Neural cell (in vitro differentiated cells): ENCODE measurements at regions not wholly inside any gene's neighbourhood (a gene's known extent, or its start where the extent isn't known, plus 50 kb on each side); places are given as distances from the start of the nearest gene placed in this dataset.

Experiments used
- H2AFZ ChIP-seq: fragments of 200-600, 300-800 bp; sonication (generic), shearing (Covaris generic); 2 replicates; pipeline ENCODE4 v1.6.0; 2014; ENCODE audit warnings: low read depth, mild to moderate bottlenecking, antibody characterized with exemption, low read length, moderate library complexity
- H3F3A ChIP-seq: fragments of 200-600 bp; shearing (Covaris generic); 2 replicates; pipeline ENCODE4 v1.6.1; 2016; ENCODE audit warnings: mild to moderate bottlenecking, moderate library complexity, mixed read lengths, antibody characterized with exemption, low read length; ENCODE audit not compliant: insufficient read depth, poor library complexity, severe bottlenecking
- H3K27ac ChIP-seq: fragments of 200-600, 300-800 bp; sonication (generic), shearing (Covaris generic); 2 replicates; pipeline ENCODE4 v1.5.1; 2014; ENCODE audit warnings: mild to moderate bottlenecking, low read length, moderate library complexity
- H3K27me3 ChIP-seq: fragments of 300-800, 200-600 bp; sonication (generic), shearing (Covaris generic); 2 replicates; pipeline ENCODE4 v1.6.0; 2014; ENCODE audit warnings: mild to moderate bottlenecking, low read depth, low read length, moderate library complexity; ENCODE audit not compliant: insufficient read depth
- H3K36me3 ChIP-seq: fragments of 300-800, 200-600 bp; sonication (generic), shearing (Covaris generic); 2 replicates; pipeline ENCODE4 v1.5.1; 2014; ENCODE audit warnings: mild to moderate bottlenecking, antibody characterized with exemption, low read length, moderate library complexity; ENCODE audit not compliant: insufficient read depth
- H3K4me2 ChIP-seq: fragments of 300-800, 200-600 bp; sonication (generic), shearing (Covaris generic); 2 replicates; pipeline ENCODE4 v1.6.0; 2014; ENCODE audit warnings: mild to moderate bottlenecking, low read length
- H3K4me3 ChIP-seq: fragments of 300-800, 200-600 bp; sonication (generic), shearing (Covaris generic); 2 replicates; pipeline ENCODE4 v1.5.1; 2014; ENCODE audit warnings: mild to moderate bottlenecking, low read length, moderate library complexity
- H3K79me2 ChIP-seq: fragments of 200-600 bp; shearing (Covaris generic); replicated peaks from 2 replicates; pipeline ENCODE4 v1.6.0; 2014; ENCODE audit warnings: mild to moderate bottlenecking, low read length, moderate library complexity; ENCODE audit not compliant: insufficient read depth
- H3K9ac ChIP-seq: fragments of 300-800, 200-600 bp; sonication (generic), shearing (Covaris generic); 2 replicates; pipeline ENCODE4 v1.6.1; 2016; ENCODE audit warnings: mild to moderate bottlenecking, low read length, mixed read lengths
- H3K9me2 ChIP-seq: fragments of 200-600 bp; shearing (Covaris generic); 2 replicates; pipeline ENCODE4 v1.6.1; 2016; ENCODE audit warnings: mild to moderate bottlenecking, low read length, mixed read lengths; ENCODE audit not compliant: insufficient read depth
- H3K9me3 ChIP-seq: fragments of 200-600, 300-800 bp; sonication (generic), shearing (Covaris generic); 2 replicates; pipeline ENCODE4 v1.6.1; 2016; ENCODE audit warnings: mild to moderate bottlenecking, mixed run types, low read length, moderate library complexity, mixed read lengths
- H4K20me1 ChIP-seq: fragments of 200-600 bp; shearing (Covaris generic); 2 replicates; pipeline ENCODE4 v1.6.1; 2016; ENCODE audit warnings: mild to moderate bottlenecking, mixed run types; ENCODE audit not compliant: insufficient read depth
- EP300 ChIP-seq: fragments of 450-650 bp; conservative IDR thresholded peaks from 2 replicates; pipeline ENCODE4 v1.6.1; 2014; ENCODE audit warnings: antibody characterized with exemption, mild to moderate bottlenecking, moderate library complexity; ENCODE audit not compliant: poor library complexity, severe bottlenecking
- EZH2 ChIP-seq: fragments of 200-600, 300-800 bp; shearing (Covaris generic), sonication (generic); IDR thresholded peaks from 2 replicates; pipeline ENCODE4 v1.6.1; 2014; ENCODE audit warnings: antibody characterized with exemption, low read length, borderline replicate concordance, mild to moderate bottlenecking; ENCODE audit not compliant: insufficient read depth, poor library complexity, severe bottlenecking
- POLR2AphosphoS5 ChIP-seq: IDR thresholded peaks from 2 replicates; pipeline ENCODE4 v1.6.1; 2012
- RAD21 ChIP-seq: fragments of 450-650 bp; conservative IDR thresholded peaks from 2 replicates; pipeline ENCODE4 v1.6.1; 2014; ENCODE audit warnings: antibody characterized with exemption, mild to moderate bottlenecking, moderate library complexity
- SMC3 ChIP-seq: fragments of 450-650 bp; conservative IDR thresholded peaks from 2 replicates; pipeline ENCODE4 v1.6.1; 2014; ENCODE audit warnings: antibody characterized with exemption, mild to moderate bottlenecking, moderate library complexity; ENCODE audit not compliant: poor library complexity
- TAF1 ChIP-seq: IDR thresholded peaks from 2 replicates; pipeline ENCODE4 v1.6.1; 2012; ENCODE audit warnings: low read depth
- TF ChIP-seq, protein P1 (sequence below): IDR thresholded peaks from 2 replicates; pipeline ENCODE4 v1.6.1; 2012; ENCODE audit warnings: borderline replicate concordance

DNA sequence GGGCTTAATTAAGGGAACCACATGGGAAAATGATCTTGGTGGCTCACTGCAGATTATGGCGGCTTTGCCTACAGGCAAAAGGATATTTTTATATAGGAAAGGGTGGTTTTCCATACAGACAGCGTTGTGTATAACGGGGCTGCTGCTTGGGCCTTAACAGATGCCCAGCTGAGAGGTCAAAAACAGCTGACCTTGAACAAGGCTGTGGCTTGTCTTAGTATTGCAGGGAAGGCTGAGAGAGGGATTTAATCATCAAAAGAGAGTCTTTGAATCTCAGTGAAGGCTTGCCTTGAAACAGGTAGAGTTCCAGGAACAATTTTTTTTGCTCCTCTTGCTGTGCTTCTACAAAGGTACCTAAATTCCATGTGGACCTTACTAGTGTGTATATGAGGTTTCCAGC, 301.6 kb upstream of the C11orf87 start:
- Histone ChIP-seq H3K79me2 (no peaks in the 10 kb centered on the region), H3K36me3 (no peaks in the 10 kb centered on the region), H3K4me2 (no peak overlapping the region)

DNA sequence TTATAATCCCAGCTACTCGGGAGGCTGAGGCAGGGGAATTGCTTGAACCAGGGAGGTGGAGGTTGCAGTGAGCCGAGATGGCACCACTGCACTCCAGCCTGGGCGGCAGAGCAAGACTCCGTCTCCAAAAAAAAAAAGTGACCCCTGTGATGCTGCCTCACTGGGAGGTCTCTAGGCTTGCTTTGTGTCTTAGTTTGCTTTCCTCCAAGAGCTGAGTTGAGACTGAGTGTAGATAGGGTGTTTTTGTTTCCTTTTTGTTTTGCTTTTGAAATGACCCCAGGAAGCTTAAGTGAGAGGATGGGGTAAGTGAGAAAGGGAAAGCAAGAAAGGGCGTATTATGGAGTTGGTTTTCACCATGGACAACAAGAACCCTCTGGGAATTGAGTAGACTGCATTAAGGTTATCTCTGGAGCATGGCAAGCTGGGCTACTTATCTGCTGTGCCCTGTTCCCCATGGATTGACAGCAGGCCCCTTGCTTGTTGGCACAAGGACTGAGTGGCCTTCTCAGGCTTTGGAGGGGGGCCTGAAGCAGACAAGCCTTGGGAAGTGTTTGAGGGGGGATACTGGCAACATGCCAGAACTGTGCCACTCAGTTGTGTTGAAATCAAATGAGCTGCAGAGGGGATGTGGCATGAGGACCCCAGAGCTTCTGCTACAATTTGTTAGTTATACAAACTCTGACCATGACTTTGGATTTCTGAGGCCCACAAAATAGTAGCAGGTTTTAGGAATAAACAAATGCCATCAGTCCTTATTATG, 300.6 kb upstream of the C11orf87 start:
- Histone ChIP-seq H3K27me3 (no peaks in the 10 kb centered on the region), H3K4me3 (no peak overlapping the region), H2AFZ (no peak overlapping the region), H4K20me1 (no peaks in the 10 kb centered on the region), H3K36me3 (no peaks in the 10 kb centered on the region), H3K79me2 (no peaks in the 10 kb centered on the region), H3K9ac (no peak overlapping the region), H3K9me3 (no peaks in the 10 kb centered on the region), H3K27ac (no peak overlapping the region), H3K9me2 (no peaks in the 10 kb centered on the region), H3F3A (peaks cover 6% of the 10 kb centered on the region), H3K4me2 (no peak overlapping the region)
- TF ChIP-seq SMC3 (no peak), RAD21 (no peak), POLR2AphosphoS5 (no peak), TAF1 (no peak), EP300 (no peak)
- TF ChIP-seq, protein P1, sequence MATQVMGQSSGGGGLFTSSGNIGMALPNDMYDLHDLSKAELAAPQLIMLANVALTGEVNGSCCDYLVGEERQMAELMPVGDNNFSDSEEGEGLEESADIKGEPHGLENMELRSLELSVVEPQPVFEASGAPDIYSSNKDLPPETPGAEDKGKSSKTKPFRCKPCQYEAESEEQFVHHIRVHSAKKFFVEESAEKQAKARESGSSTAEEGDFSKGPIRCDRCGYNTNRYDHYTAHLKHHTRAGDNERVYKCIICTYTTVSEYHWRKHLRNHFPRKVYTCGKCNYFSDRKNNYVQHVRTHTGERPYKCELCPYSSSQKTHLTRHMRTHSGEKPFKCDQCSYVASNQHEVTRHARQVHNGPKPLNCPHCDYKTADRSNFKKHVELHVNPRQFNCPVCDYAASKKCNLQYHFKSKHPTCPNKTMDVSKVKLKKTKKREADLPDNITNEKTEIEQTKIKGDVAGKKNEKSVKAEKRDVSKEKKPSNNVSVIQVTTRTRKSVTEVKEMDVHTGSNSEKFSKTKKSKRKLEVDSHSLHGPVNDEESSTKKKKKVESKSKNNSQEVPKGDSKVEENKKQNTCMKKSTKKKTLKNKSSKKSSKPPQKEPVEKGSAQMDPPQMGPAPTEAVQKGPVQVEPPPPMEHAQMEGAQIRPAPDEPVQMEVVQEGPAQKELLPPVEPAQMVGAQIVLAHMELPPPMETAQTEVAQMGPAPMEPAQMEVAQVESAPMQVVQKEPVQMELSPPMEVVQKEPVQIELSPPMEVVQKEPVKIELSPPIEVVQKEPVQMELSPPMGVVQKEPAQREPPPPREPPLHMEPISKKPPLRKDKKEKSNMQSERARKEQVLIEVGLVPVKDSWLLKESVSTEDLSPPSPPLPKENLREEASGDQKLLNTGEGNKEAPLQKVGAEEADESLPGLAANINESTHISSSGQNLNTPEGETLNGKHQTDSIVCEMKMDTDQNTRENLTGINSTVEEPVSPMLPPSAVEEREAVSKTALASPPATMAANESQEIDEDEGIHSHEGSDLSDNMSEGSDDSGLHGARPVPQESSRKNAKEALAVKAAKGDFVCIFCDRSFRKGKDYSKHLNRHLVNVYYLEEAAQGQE: no peak

More for the DNA sequence above, 301.6 kb upstream of the C11orf87 start:
- no peak overlapping the region for H2AFZ ChIP-seq
- no peak overlapping the region for H3K4me3 ChIP-seq
- no peaks in the 10 kb centered on the region for H4K20me1 ChIP-seq
- no peaks in the 10 kb centered on the region for H3K27me3 ChIP-seq
- H3K9ac ChIP-seq: no peak overlapping the region
- no peaks in the 10 kb centered on the region for H3K9me3 ChIP-seq
- H3F3A ChIP-seq: peaks cover 6% of the 10 kb centered on the region
- no peak overlapping the region for H3K27ac ChIP-seq
- H3K9me2 ChIP-seq: no peaks in the 10 kb centered on the region
- TF ChIP-seq EZH2 (no peak), RAD21 (no peak), TAF1 (no peak)

DNA sequence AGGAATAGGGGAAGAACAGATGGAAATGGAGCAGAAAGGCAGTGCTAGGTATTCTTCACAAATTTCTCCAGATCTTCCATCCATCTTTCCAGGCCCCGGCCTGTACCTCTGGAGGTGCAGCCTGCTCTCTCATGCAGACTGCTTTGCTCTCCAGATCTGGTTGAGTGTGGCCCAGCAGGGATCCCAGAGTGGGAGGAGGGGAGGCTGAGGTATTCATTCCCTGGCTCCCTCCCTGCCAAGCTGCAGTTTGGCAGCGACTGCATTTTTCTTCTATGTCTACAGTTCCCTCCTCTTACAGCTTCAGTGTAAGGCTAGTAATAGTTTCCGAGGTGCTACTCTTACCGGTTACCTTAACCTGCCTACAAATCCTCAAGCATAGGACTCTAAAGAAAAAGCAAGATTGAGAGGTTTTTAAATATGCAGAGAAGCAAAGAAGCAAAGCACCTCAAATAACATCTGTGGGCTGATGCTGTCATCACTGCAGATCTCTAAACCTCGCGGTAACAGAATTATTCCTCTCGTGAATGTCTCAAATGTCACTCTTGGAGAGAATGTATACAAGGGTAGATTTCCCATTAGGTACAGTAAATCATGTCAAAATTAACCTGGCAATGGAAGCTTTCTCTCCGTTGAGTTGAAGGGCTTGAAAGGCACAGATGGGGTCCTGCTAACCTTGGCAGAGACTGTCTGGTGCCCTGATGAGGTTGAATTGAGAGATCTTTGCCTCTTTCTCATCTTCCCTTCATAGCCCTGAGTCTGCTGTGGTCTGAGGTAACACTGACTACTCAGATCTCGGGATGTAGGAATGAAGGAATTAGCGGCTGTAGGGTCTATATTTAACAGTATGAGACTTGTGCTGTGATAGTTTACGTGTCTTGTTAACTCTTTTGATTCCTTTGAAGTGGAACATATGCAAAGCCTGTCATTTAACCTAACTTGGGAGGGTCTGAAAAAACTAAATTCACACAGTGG, 297.9 kb upstream of the C11orf87 start:
- Histone ChIP-seq H3K36me3 (no peaks in the 10 kb centered on the region), H3K4me3 (peak overlapping the region; percentile 54), H3K79me2 (no peaks in the 10 kb centered on the region), H4K20me1 (no peaks in the 10 kb centered on the region), H3K9ac (peak overlapping the region; percentile 59), H3K27ac (peak overlapping the region; percentile 92), H3K4me2 (peak overlapping the region; percentile 29), H3K9me2 (no peaks in the 10 kb centered on the region), H3F3A (peaks cover 6% of the 10 kb centered on the region), H3K9me3 (no peaks in the 10 kb centered on the region), H2AFZ (peak overlapping the region; percentile 54), H3K27me3 (no peaks in the 10 kb centered on the region)
- TF ChIP-seq, protein P1: peak; percentile 14
- TF ChIP-seq SMC3: no peak
- peak; percentile 40 for TF ChIP-seq RAD21
- peak; percentile 41 for TF ChIP-seq POLR2AphosphoS5
- peak; percentile 83 for TF ChIP-seq EP300
